ENCODE measurements at regions not wholly inside any gene's neighbourhood (a gene's known extent, or its start where the extent isn't known, plus 50 kb on each side); places are given as distances from the start of the nearest gene placed in this dataset.

- TF ChIP-seq GABPA (IDR thresholded peaks at IDR 0.05; ENCODE audit: low read depth, low read length) = no peak
- TF ChIP-seq GABPA (CRISPR knock-in tag; IDR thresholded peaks at IDR 0.05; ENCODE audit: low read depth) = no peak
- no peak for TF ChIP-seq ATF3 (CRISPR knock-in tag; IDR thresholded peaks at IDR 0.05)
- TF ChIP-seq MAX (IDR thresholded peaks at IDR 0.05) = no peak
- no peak for TF ChIP-seq FOSL1 (CRISPR knock-in tag; IDR thresholded peaks at IDR 0.05; ENCODE audit: borderline replicate concordance)
- TF ChIP-seq KAT8 (CRISPR knock-in tag; IDR thresholded peaks at IDR 0.05) = no peak
- no peak for TF ChIP-seq BHLHE40 (IDR thresholded peaks at IDR 0.05; ENCODE audit: low read length)
- no peak for TF ChIP-seq ATF2 (CRISPR knock-in tag; IDR thresholded peaks at IDR 0.05)
- TF ChIP-seq FOXA3 (CRISPR knock-in tag; IDR thresholded peaks at IDR 0.05) = no peak
- no peak for TF ChIP-seq SUZ12 (IDR thresholded peaks at IDR 0.05; ENCODE audit: low read depth, low read length)
- TF ChIP-seq POLR2A (IDR thresholded peaks at IDR 0.05; ENCODE audit: insufficient read depth in 1 of 2, low read depth in 2 of 2, low read length in 2 of 2) = no peak
- TF ChIP-seq REL (CRISPR knock-in tag; conservative IDR thresholded peaks at IDR 0.05) = no peak
- no peak for TF ChIP-seq IRF1 (CRISPR knock-in tag; IDR thresholded peaks at IDR 0.05; ENCODE audit: low read depth)
- no peak for TF ChIP-seq HNF4A (CRISPR knock-in tag; IDR thresholded peaks at IDR 0.05)
Measured at GRCh38 chr6:106014955-106015354, 71.2 kb upstream of the PRDM1 start.
